Transverse colon (tissue), 4 donors: ENCODE measurements at regions not wholly inside any gene's neighbourhood (a gene's known extent, or its start where the extent isn't known, plus 50 kb on each side); places are given as distances from the start of the nearest gene placed in this dataset.

Experiments used
- DNase-seq: peaks from one replicate; pipeline ENCODE4 v3.0.0-alpha.2; 2019
- H3K27ac ChIP-seq, 4 donors: fragments of 200-600 bp; sonication (generic); 2 replicates each; pipeline ENCODE4 v1.5.1; 2016 to 2018; ENCODE audit warnings: inconsistent platforms in 4 of 4
- H3K27me3 ChIP-seq: fragments of 200-600 bp; sonication (generic); 2 replicates; pipeline ENCODE4 v1.5.1; 2017; ENCODE audit warnings: inconsistent platforms
- H3K36me3 ChIP-seq, 4 donors: fragments of 200-600 bp; sonication (generic); 2 replicates each; pipeline ENCODE4 v1.5.1; 2017 to 2019; ENCODE audit warnings: inconsistent platforms in 4 of 4
- H3K4me1 ChIP-seq, 4 donors: fragments of 200-600 bp; sonication (generic); 2 replicates each; pipeline ENCODE4 v1.5.1; 2017 to 2020; ENCODE audit warnings: inconsistent platforms in 4 of 4
- H3K4me3 ChIP-seq, 4 donors: fragments of 200-600 bp; sonication (generic); 1 replicate in 1 of 4; 2 replicates in 3 of 4; pipeline versions ENCODE4 v1.5.1 to v1.6.1; 2017 to 2019; ENCODE audit warnings: inconsistent platforms in 4 of 4
- H3K9me3 ChIP-seq, 2 donors: fragments of 200-600 bp; sonication (generic); 2 replicates each; pipeline ENCODE4 v1.5.1; 2017 to 2019; ENCODE audit warnings: inconsistent platforms in 2 of 2
- EP300 ChIP-seq: sonication (generic); formaldehyde crosslinking; IDR thresholded peaks from one replicate; pipeline ENCODE4 v1.6.1; 2017; ENCODE audit warnings: antibody characterized with exemption, low read depth
- POLR2A ChIP-seq: fragments of 450-650 bp; IDR thresholded peaks from one replicate; pipeline ENCODE4 v1.6.1; 2016; ENCODE audit warnings: antibody characterized with exemption, mild to moderate bottlenecking, moderate library complexity
- POLR2AphosphoS5 ChIP-seq, 3 donors: sonication (generic); formaldehyde crosslinking; IDR thresholded peaks; one replicate each; pipeline ENCODE4 v1.6.1; 2016; ENCODE audit warnings: antibody characterized with exemption in 3 of 3
- WGBS, 2 donors: methylation state at CpG; one replicate each; pipeline ENCODE4 v1.1.5; 2018; ENCODE audit warnings: low coverage in 1 of 2; 5-methylcytosine and 5-hydroxymethylcytosine counted together
- in situ Hi-C, 4 donors: fragments of 200-750 bp; cut with MboI; loops; one replicate each; pipeline versions ENCODE4 v1.15.0 to v1.15.1; 2017; ENCODE audit warnings: low sequenced_read_pairs in 3 of 4, low pct_ligation_motif_present in 1 of 4, low pct_unique_long_range_greater_than_20kb in 1 of 4
- intact Hi-C: fragments of 100-400 bp; cut with DNase I; formaldehyde crosslinking; loops from one replicate; pipeline ENCODE4 v1.15.1; 2023; ENCODE audit warnings: low total_unique reads
- TF ChIP-seq, protein P1 (sequence below), 5 experiments: fragments of 200-600 bp in 3 of 5; fragments of 450-650 bp in 2 of 5; sonication (generic) in 3 of 5; IDR thresholded peaks; 1 replicate in 2 of 5; 2 replicates in 3 of 5; pipeline ENCODE4 v1.5.1; 2016 to 2017; ENCODE audit warnings: antibody characterized with exemption in 5 of 5, inconsistent platforms in 3 of 5, mild to moderate bottlenecking in 2 of 5, moderate library complexity in 1 of 5

DNA sequence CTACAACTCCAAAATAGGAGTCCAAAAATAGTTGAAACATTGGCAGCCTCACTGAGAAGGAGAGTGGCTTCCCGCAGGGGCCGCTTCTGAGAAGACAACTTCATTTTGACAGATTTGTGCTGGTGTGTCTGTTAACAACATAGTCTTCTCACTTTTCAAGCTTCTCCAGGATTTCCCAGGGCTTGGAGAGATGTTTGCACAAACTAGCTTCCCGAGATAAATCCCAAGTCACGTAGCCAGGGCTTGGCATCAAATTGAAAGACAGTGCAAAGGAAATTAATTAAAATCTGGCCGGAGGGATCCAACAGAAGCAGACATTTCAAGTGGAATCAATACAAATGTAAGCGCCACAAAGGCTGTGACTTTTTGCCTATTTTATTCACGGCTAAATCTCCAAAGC, 630.2 kb downstream of the DHX35 start:
- TF ChIP-seq EP300 (no peak), POLR2A (no peak), POLR2AphosphoS5 (IDR thresholded peaks at IDR 0.05) (no peak)
- TF ChIP-seq, protein P1, sequence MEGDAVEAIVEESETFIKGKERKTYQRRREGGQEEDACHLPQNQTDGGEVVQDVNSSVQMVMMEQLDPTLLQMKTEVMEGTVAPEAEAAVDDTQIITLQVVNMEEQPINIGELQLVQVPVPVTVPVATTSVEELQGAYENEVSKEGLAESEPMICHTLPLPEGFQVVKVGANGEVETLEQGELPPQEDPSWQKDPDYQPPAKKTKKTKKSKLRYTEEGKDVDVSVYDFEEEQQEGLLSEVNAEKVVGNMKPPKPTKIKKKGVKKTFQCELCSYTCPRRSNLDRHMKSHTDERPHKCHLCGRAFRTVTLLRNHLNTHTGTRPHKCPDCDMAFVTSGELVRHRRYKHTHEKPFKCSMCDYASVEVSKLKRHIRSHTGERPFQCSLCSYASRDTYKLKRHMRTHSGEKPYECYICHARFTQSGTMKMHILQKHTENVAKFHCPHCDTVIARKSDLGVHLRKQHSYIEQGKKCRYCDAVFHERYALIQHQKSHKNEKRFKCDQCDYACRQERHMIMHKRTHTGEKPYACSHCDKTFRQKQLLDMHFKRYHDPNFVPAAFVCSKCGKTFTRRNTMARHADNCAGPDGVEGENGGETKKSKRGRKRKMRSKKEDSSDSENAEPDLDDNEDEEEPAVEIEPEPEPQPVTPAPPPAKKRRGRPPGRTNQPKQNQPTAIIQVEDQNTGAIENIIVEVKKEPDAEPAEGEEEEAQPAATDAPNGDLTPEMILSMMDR (IDR thresholded peaks at IDR 0.05): no peak
- in situ Hi-C loops: no loop called here

GRCh38 chr20:39588148-39588757, 626.1 kb downstream of the DHX35 start:
- no peaks in the 10 kb centered on the region for H3K9me3 ChIP-seq
- intact Hi-C loops (no loop called here), in situ Hi-C loops (no loop called here)
- no peaks in the 10 kb centered on the region for H3K27me3 ChIP-seq
- no peaks in the 10 kb centered on the region for H3K4me1 ChIP-seq
- no peak overlapping the region for H3K4me3 ChIP-seq
- H3K27ac ChIP-seq: no peak overlapping the region
- no peak for TF ChIP-seq EP300
- TF ChIP-seq, protein P1 (IDR thresholded peaks at IDR 0.05): no peak
- 9 to 17% methylated on average over 5 of the region's 5 CpGs for WGBS, 2 donors
- no peak for DNase-seq
- no peaks in the 10 kb centered on the region for H3K36me3 ChIP-seq

More for the DNA sequence above, 630.2 kb downstream of the DHX35 start:
- Histone ChIP-seq H3K4me3 (no peak overlapping the region), H3K9me3 (no peaks in the 10 kb centered on the region), H3K27ac (no peak overlapping the region), H3K36me3 (no peaks in the 10 kb centered on the region), H3K4me1 (no peaks in the 10 kb centered on the region), H3K27me3 (no peaks in the 10 kb centered on the region)
- intact Hi-C loops: no loop called here
- no peak for DNase-seq
- WGBS, 2 donors: 63 to 79% methylated on average over 4 to 7 of the region's 7 CpGs

DNA sequence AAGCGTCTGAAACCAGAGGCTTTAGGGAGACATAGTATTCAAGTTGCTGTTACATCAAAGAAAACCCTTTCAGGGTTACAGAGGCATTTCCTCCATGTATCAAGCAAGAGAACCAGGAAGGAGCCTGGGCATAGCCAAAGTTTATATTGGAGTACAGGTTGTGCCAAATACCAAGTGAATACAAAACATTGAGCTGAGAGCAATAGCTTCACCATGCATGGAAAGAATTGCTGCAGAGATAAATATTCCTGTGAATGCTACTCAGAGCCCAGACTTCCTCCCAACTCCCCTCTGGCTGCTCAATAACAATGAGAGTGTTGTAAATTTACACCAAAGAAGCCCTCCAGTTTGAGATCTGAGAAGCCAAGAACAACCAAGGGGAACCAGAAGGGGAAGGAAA, 618.9 kb downstream of the DHX35 start:
- intact Hi-C loops: no loop called here
- H3K9me3 ChIP-seq: no peaks in the 10 kb centered on the region
- H3K27ac ChIP-seq: no peak overlapping the region
- no peaks in the 10 kb centered on the region for H3K27me3 ChIP-seq
- in situ Hi-C loops: no loop called here
- H3K4me3 ChIP-seq: no peak overlapping the region
- WGBS, 2 donors: 78 to 86% methylated on average over 1 of the region's 1 CpG
- DNase-seq: no peak
- TF ChIP-seq, protein P1 (IDR thresholded peaks at IDR 0.05): no peak
- TF ChIP-seq POLR2AphosphoS5 (IDR thresholded peaks at IDR 0.05): no peak
- TF ChIP-seq POLR2A: no peak
- no peak for TF ChIP-seq EP300
- no peaks in the 10 kb centered on the region for H3K4me1 ChIP-seq
- H3K36me3 ChIP-seq: no peaks in the 10 kb centered on the region

DNA sequence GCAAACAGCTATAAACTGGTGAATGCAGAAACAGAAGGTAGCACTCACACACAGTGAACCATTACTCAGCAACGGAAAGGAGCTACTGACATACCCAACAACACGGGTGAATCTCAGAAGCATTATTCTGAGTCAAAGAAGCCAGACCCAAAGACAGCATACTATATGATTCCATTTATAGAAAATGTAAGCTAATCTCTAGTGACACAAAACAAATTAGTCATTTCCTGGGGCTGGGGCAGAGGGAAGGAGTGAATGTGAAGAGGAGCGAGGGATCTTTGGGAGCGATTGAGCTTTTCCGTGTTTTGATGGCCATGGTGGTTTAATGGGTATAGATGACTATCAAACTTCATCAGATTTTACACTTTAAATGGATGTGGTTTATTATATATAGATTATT, 614.6 kb downstream of the DHX35 start:
- in situ Hi-C loops: no loop called here
- Histone ChIP-seq H3K27ac (no peak overlapping the region), H3K36me3 (no peaks in the 10 kb centered on the region), H3K4me3 (no peak overlapping the region), H3K27me3 (no peaks in the 10 kb centered on the region), H3K9me3 (no peaks in the 10 kb centered on the region), H3K4me1 (no peaks in the 10 kb centered on the region)
- TF ChIP-seq POLR2A (no peak), EP300 (no peak), POLR2AphosphoS5 (IDR thresholded peaks at IDR 0.05) (no peak)
- TF ChIP-seq, protein P1 (IDR thresholded peaks at IDR 0.05): no peak
- DNase-seq: no peak
- intact Hi-C loops: no loop called here
- WGBS, 2 donors: 58 to 78% methylated on average over 5 of the region's 5 CpGs
